ENCODE measurements at regions not wholly inside any gene's neighbourhood (a gene's known extent, or its start where the extent isn't known, plus 50 kb on each side); places are given as distances from the start of the nearest gene placed in this dataset.
A peak's percentile ranks its signal among the peaks of the same experiment; 100 is the strongest.

DNA sequence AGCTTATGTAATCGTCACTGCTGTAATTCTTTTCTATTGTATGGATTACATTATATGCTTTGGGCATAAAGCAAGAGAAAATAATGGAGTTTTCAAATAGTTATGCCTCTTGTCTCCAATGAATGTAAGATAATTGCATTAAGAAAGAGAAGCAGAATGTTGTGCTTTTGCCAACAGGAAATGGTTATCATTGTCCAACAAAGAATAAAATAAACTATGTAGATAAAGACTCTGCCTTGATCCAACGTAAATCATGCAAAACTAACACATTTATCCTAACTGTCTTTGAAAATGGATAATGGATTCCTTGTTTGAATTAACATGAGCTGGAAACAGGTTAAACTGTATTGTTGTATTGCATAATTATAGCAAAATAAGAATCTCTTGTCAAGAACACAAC lies 1709.0 kb downstream of the PCDH7 start:
- DNase-seq (ENCODE audit: low spot score): no peak

DNA sequence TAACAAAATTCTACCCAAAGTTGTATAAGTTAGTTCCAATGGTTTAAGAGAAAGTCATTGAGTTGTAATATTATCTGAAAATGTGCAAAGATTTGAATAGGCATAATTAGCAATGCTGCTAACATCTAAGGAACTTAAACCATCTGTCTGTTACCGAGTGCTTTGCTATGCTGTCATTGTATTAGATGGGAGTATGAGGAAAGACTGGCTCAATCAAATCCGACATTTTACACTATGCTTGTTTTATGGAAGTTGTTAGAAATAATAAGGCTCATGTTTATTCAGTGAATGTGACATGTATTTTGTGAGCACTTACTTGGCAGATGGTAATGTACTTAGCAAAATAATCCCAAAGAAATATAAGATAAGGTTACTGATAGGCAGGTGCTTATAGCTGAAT lies 1715.1 kb downstream of the PCDH7 start:
- no peak for DNase-seq (ENCODE audit: low spot score)

DNA sequence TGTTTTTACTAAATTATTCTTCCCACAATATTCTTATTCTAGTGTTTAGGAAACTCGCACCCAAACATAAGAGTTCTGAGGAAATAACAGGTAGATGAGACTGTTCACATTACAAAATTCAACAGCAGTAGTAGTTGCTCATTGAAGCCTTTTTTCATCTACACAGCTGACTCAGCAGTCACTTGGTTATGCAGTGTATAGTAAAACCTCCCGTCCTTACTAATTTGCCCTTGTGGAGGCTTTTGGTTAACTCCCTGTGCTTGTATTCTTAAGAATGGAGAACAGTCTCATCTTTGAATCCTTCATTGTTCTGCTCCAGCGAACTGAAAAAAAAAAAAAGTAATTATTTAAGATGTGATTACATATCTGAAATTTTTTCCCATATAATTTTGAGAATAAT lies 1716.6 kb downstream of the PCDH7 start:
- DNase-seq (ENCODE audit: low spot score): no peak

GRCh38 chr4:32440391-32440790 lies 1720.2 kb downstream of the PCDH7 start:
- no peak for DNase-seq (ENCODE audit: low spot score)

- DNase-seq (ENCODE audit: low spot score): no peak
Measured at GRCh38 chr4:32454482-32454881, 1734.3 kb downstream of the PCDH7 start.

DNA sequence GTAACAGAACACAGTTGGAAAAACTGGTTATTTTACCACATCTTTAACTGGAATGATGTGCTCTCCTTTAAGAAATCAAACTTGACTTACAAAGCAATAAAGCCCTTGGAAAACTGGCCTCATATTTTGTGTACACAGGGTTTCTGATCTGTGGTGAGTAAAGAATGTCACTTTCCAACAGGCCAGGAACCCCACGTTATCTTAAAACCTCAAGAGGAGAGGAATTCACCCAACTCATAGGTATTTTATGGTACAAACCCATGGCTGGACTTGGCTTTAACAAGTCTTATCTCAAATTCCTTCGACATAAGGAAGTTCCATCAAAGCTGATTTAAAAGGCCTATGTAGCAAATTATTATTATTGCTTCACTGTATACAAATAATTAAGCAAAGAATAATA lies 1735.1 kb downstream of the PCDH7 start:
- DNase-seq (ENCODE audit: low spot score): no peak

GRCh38 chr4:32460972-32461371 lies 1740.8 kb downstream of the PCDH7 start:
- no peak for DNase-seq (ENCODE audit: low spot score)

DNA sequence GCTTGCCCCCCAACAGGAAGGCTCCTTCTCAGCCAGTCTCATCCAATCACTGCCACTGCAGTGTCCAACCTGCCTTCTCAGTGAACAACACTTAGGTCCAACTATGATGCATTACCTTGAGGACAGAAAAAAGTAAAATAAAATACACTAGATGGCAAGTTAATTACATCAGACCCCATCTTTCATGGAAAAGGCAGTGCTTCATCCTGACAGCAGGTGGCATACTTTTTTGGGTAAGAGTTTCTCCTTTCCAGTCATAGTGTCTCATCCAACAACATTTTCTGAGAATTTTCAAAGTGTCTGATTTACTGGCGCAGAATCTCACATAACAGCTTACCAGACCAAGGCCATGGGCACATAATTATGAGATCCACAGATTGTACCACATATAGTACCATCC lies 1742.8 kb downstream of the PCDH7 start:
- no peak for DNase-seq (ENCODE audit: low spot score)

DNA sequence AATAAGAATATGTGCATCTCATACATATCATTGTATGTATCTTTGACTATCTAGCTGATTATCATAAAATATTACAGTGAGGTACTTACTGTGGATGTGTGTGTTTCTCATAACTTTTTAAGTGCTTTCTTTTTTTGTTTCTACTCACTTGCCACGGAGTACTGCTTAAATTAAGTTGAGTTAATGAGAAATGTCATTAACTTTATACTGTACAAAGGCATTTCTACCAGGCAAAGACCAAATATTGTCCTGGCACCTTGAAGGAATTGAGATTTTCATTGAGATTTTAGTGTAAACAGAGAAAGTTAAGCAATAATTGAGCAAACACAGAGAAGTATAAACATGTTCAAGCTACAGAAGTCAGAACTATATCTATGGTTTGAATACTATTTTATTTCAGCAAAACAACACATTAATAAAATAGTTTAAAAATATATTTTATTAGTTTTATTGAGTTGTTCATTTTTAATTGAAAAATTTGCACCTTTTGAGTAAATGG lies 1750.0 kb downstream of the PCDH7 start:
- no peak for DNase-seq (ENCODE audit: low spot score)

DNA sequence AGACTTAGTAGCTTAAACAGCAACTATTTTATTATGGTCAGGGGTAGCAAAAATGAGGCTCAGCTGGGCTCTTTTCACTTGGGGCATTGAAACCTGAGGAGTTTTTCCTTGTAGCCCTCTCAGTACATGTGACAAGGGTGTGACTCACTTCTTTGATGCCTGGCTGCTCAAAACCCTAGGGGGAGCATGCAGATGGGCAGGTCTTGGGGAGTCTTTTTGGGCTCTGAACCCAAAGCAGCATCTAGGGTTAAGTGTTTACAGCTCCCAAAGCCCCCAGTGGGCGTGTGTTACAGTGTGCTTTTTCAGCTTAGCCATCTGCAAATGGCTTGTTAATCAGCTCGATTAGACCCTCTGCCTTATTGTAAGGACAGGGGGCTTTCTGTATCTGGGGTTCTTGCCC lies 1752.7 kb downstream of the PCDH7 start:
- DNase-seq (ENCODE audit: low spot score): no peak

DNA sequence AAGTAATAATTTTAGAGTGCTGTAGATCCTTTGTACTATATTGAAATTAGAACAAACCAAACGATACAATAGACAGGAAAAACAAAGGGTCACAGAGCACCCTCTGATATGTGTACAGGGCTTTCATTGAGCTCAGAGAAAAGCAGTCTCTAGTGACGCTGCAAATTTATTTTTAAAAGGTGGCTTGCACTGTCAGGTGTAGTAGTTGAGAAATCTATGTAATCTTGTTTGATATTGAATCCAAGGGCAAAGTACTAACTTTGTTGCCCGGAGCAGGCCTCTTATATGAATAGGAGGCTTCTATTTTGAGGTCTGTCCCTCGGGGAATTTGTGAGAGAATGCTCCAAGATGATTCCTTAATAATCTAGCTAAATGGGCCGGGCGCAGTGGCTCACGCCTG lies 1755.5 kb downstream of the PCDH7 start:
- DNase-seq (ENCODE audit: low spot score): no peak

GRCh38 chr4:32477518-32477917 lies 1757.3 kb downstream of the PCDH7 start:
- DNase-seq (ENCODE audit: low spot score): no peak

DNA sequence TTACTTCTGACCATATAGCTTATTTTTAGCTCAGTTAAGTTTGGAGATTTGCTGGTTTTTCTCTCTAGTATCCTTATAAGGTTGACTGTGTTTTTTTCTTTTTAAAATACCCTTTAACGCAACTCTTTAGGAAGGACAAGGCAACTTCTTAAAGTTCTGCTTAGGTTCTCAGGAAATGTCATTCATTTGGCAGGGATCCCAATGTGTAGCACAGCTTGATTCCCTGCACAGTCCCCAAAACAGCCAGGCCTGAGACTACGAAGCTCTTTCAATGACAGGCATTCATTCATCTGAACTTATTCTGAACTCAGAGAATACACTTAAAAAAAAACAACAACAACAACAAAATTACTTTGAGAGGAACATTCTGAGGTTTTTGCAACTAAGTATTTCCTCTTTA lies 1765.8 kb downstream of the PCDH7 start:
- peak; percentile 54 for DNase-seq (ENCODE audit: low spot score)

DNA sequence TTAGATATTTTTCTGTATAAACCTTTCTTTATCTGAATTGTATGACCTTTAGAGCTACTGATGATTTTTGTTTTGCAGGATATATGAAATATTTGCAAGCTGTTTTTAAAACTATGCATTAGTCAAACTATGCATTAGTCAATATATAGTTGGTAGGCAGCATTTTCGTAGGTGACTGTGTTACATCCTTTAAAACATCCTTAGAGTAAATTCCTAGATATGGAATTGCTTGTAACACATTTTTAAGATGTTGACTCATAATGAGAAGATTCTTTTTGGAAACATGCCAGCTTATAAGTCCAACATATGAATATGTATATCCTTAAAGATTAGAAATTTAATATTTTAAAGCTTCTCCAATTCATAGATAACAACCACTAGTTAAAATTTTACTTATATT lies 1768.5 kb downstream of the PCDH7 start:
- DNase-seq (ENCODE audit: low spot score): no peak

- no peak for DNase-seq (ENCODE audit: low spot score)
Measured at GRCh38 chr4:32499171-32499570, 1779.0 kb downstream of the PCDH7 start.

DNA sequence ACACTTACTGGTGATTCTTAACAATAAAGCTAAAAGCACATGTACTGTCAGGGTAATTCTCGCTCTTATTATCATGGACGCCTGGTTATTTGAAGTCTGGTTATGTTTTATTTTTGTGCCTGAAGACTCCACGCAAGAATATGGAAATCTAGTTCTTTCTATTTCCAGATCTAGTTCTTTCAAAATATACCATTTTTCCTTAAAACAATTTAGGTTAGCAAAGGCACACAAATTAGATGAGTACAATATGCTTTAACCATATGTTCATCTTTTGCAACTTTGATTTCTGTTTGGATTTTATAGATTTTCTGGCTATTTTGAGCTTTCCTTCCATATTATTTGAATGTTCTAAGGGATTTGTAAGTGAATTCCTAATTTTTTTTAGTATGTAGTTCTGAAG lies 1783.1 kb downstream of the PCDH7 start:
- DNase-seq (ENCODE audit: low spot score): no peak

DNA sequence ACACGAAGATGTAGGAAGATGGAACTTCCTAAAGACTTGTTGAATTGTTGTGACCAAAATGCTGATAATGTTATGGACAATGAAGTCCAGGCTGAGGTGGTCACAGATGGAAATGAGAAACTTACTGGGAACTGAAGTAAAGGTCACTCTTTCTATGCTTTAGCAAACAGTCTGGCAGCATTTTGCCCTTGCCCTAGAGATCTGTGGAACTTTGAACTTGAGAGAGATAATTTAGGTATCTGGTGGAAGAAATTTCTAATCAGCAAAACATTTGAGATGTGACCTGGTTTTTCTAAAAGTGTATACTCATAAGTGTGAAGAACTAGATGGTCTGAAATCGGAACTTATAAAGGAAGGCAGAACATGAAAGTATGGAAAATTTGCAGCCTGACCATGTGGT lies 1785.9 kb downstream of the PCDH7 start:
- DNase-seq (ENCODE audit: low spot score): no peak

DNA sequence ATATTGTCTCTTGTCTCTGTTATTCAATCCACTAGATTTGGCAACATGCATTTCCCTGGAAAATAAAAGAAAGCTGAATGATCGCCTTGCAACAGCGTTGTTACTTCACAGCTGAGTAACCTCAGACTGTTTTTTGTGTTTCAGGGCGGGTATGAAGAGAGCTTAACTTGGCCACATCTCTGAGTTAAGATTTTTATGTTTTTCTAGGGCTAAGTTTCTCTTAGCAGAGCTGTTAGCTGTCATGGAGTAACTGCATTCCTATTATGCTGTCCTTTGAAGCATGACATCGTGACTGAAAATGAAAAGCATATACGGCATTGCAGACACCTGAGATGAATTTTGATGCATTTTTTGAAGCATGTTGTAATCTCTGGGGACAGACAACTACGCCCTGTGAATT lies 1798.9 kb downstream of the PCDH7 start:
- DNase-seq (ENCODE audit: low spot score): peak; percentile 2

DNA sequence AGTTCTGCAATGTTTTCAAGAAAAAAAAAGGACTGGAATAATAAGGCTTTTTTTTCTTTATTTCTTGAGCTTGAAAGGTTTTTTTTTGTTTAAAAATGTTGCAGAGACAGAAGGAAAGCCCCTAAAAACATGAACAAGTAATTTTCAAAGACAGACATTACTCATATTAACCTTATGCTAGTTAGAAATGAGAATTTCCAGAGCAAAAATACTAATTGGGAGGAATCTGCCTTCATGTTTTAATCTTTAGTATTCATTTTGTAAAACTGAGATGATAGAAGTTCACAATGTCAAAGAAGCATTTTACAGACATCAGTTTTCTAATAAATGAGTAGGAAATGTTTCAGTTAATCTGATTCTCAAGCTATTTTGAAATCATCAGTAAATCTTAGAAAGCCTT lies 1805.3 kb downstream of the PCDH7 start:
- DNase-seq (ENCODE audit: low spot score): no peak

DNA sequence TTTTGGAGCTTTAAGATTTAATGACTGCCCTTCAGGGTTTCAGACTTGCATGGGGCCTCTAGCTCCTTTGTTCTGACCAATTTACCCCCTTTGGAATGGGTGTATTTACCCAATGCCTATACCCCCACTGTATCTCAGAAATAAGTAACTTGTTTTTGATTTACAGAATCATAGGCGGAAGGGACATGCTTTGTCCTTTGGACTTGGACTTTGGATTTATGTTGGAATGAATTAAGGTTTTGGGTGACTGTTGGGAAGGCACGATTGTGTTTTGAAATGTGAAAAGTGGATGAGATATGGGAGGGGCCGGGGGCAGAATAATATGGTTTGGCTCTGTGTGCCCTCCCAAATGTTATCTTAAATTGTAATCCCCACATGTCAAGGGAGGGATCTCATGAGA lies 1824.7 kb downstream of the PCDH7 start:
- DNase-seq (ENCODE audit: low spot score): no peak

GRCh38 chr4:32551943-32552342 lies 1831.8 kb downstream of the PCDH7 start:
- DNase-seq (ENCODE audit: low spot score): no peak

- no peak for DNase-seq (ENCODE audit: low spot score)
Measured at GRCh38 chr4:32560306-32560705, 1840.1 kb downstream of the PCDH7 start.

- no peak for DNase-seq (ENCODE audit: low spot score)
Measured at GRCh38 chr4:32562010-32562409, 1841.8 kb downstream of the PCDH7 start.

DNA sequence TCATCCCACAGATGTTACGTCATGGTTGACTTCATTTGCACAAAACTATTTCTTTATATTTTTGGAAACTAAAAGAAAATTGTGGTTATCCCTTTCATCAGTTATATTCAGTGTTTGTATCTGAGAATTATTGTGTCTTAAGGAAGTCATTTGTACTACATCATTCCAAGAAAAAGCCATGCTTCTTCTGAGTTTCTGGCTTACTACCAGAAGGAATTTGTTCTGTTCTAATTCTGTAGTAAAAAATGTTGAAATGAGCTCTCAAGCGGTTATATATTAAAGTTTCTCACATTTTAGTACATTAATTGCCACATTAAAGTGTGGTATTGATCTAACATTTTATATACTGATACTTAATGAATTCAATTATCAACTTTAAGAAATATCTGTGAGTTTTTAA lies 1844.5 kb downstream of the PCDH7 start:
- no peak for DNase-seq (ENCODE audit: low spot score)

DNA sequence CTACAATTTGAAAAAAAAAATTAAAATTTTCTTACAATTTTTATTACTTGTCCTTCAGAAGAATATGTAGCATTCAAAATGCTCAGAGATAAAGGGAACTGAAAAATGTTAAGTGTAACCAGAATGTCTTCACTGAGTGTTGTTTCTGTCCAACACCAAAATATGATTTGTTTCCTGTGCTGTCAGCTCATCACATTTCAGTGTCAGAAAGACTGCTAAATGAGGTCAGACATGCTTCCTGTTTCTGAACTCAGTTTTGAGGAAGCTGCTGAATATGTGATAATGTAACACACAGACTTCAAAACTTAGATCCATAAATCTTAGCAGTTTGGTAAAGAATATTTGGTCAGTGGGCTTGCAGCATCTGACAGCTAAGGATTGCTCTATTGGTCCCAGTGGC lies 1849.7 kb downstream of the PCDH7 start:
- DNase-seq (ENCODE audit: low spot score): no peak
